Esophagus muscularis mucosa (tissue), 4 donors: ENCODE measurements at regions not wholly inside any gene's neighbourhood (a gene's known extent, or its start where the extent isn't known, plus 50 kb on each side); places are given as distances from the start of the nearest gene placed in this dataset.

Source experiments
- DNase-seq: peaks from one replicate; pipeline ENCODE4 v3.0.0-alpha.2; 2017; ENCODE audit errors: extremely low spot score
- H3K27ac ChIP-seq, 4 donors: fragments of 200-600 bp; sonication (generic); replicated peaks in 1 of 4; 1 replicate in 3 of 4; 2 replicates in 1 of 4; pipeline ENCODE4 v1.5.1; 2016 to 2019; ENCODE audit warnings: mild to moderate bottlenecking in 1 of 4
- H3K27me3 ChIP-seq, 4 donors: fragments of 200-600 bp; sonication (generic); one replicate each; pipeline versions ENCODE4 v1.5.1 to v1.6.0; 2016 to 2019
- H3K36me3 ChIP-seq, 4 donors: fragments of 200-600 bp; sonication (generic); one replicate each; pipeline ENCODE4 v1.5.1; 2016 to 2019
- H3K4me1 ChIP-seq, 4 donors: fragments of 200-600 bp; sonication (generic); one replicate each; pipeline ENCODE4 v1.5.1; 2016 to 2019
- H3K4me3 ChIP-seq, 4 donors: fragments of 200-600 bp; sonication (generic); 1 replicate in 2 of 4; 2 replicates in 2 of 4; pipeline ENCODE4 v1.5.1; 2016 to 2019; ENCODE audit warnings: mild to moderate bottlenecking in 4 of 4, moderate library complexity in 1 of 4
- H3K9me3 ChIP-seq, 4 donors: fragments of 200-600 bp; sonication (generic); 1 replicate in 3 of 4; 2 replicates in 1 of 4; pipeline ENCODE4 v1.5.1; 2016 to 2019
- EP300 ChIP-seq: sonication (generic); formaldehyde crosslinking; IDR thresholded peaks from one replicate; pipeline ENCODE4 v1.6.1; 2017; ENCODE audit warnings: antibody characterized with exemption
- POLR2A ChIP-seq: fragments of 450-650 bp; IDR thresholded peaks from one replicate; pipeline ENCODE4 v1.6.1; 2017; ENCODE audit warnings: antibody characterized with exemption, moderate library complexity, mild to moderate bottlenecking, low read depth
- POLR2AphosphoS5 ChIP-seq, 2 donors: sonication (generic); formaldehyde crosslinking; IDR thresholded peaks; one replicate each; pipeline ENCODE4 v1.6.1; 2017; ENCODE audit warnings: antibody characterized with exemption in 2 of 2
- WGBS: methylation state at CpG from one replicate; pipeline ENCODE4 v1.1.5; 2018; 5-methylcytosine and 5-hydroxymethylcytosine counted together
- intact Hi-C: fragments of 100-400 bp; cut with DNase I; formaldehyde crosslinking; loops from one replicate; pipeline ENCODE4 v1.15.1; 2023
- TF ChIP-seq, protein P1 (sequence below), 3 experiments: fragments of 200-600 bp in 2 of 3; fragments of 450-650 bp in 1 of 3; sonication (generic) in 2 of 3; IDR thresholded peaks; one replicate each; pipeline ENCODE4 v1.5.1; 2017 to 2019; ENCODE audit warnings: antibody characterized with exemption in 3 of 3, mild to moderate bottlenecking in 2 of 3, moderate library complexity in 1 of 3

DNA sequence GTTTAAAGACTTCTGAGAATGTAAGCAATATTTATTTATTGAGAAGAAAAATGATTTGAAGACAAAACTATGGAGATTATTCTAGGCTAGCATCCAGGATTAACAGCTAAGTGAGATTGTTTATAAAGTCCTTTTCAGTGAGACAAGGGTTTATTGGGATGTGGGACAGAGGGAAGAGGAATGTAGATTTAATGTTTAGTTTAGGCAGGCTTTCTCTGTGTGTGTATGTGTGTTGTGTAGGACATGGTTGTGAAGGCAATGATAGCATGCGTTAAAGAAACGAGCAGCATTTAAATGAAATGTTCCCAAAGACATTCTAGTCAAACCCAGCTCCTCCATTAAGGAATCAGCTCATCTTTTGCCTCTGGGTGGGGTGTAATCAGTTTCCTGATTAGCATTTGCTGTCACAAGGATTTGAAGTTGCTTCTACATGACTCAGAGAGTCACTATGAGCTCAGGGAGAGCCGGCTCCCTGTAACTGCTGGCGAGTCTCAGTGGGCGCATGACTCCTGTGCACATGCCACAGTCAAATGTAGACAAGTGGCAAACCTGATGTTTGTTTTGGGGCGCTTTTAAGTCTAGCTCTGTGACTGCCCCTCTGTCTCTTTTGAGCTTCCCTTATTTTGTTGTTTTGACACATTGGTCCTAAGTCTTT lies 442.2 kb upstream of the CELF4 start:
- Histone ChIP-seq H3K9me3 (no peaks in the 10 kb centered on the region), H3K27ac (no peak overlapping the region), H3K4me1 (peaks cover 0 to 23% (median 14%) of the 10 kb centered on the region in 4 donors), H3K4me3 (no peak overlapping the region), H3K27me3 (no peaks in the 10 kb centered on the region), H3K36me3 (no peaks in the 10 kb centered on the region)
- whole genome bisulfite sequencing = 46% methylated on average over 6 of the region's 6 CpGs
- no peak for DNase-seq
- intact Hi-C loops = no loop called here
- TF ChIP-seq POLR2AphosphoS5 (IDR thresholded peaks at IDR 0.05) (no peak), EP300 (no peak), POLR2A (no peak)
- TF ChIP-seq, protein P1, sequence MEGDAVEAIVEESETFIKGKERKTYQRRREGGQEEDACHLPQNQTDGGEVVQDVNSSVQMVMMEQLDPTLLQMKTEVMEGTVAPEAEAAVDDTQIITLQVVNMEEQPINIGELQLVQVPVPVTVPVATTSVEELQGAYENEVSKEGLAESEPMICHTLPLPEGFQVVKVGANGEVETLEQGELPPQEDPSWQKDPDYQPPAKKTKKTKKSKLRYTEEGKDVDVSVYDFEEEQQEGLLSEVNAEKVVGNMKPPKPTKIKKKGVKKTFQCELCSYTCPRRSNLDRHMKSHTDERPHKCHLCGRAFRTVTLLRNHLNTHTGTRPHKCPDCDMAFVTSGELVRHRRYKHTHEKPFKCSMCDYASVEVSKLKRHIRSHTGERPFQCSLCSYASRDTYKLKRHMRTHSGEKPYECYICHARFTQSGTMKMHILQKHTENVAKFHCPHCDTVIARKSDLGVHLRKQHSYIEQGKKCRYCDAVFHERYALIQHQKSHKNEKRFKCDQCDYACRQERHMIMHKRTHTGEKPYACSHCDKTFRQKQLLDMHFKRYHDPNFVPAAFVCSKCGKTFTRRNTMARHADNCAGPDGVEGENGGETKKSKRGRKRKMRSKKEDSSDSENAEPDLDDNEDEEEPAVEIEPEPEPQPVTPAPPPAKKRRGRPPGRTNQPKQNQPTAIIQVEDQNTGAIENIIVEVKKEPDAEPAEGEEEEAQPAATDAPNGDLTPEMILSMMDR (IDR thresholded peaks at IDR 0.05) = no peak

- Histone ChIP-seq H3K9me3 (no peaks in the 10 kb centered on the region), H3K4me1 (peaks cover 0 to 23% (median 14%) of the 10 kb centered on the region in 4 donors), H3K4me3 (no peak overlapping the region), H3K27ac (no peak overlapping the region), H3K27me3 (no peaks in the 10 kb centered on the region), H3K36me3 (no peaks in the 10 kb centered on the region)
- intact Hi-C loops = no loop called here
- TF ChIP-seq, protein P1 (IDR thresholded peaks at IDR 0.05) = no peak
- TF ChIP-seq EP300 (no peak), POLR2AphosphoS5 (IDR thresholded peaks at IDR 0.05) (no peak)
- DNase-seq = no peak
Measured at GRCh38 chr18:38007026-38007425, 441.4 kb upstream of the CELF4 start.

GRCh38 chr18:38006541-38006940 lies 440.9 kb upstream of the CELF4 start:
- TF ChIP-seq POLR2AphosphoS5 (IDR thresholded peaks at IDR 0.05) = no peak
- no peak for TF ChIP-seq EP300
- TF ChIP-seq, protein P1 (IDR thresholded peaks at IDR 0.05) = no peak
- TF ChIP-seq POLR2A = no peak
- no peaks in the 10 kb centered on the region for H3K36me3 ChIP-seq
- 64% methylated on average over 2 of the region's 2 CpGs for WGBS
- no peak overlapping the region for H3K4me3 ChIP-seq
- no peak overlapping the region for H3K27ac ChIP-seq
- intact Hi-C loops = no loop called here
- no peaks in the 10 kb centered on the region for H3K27me3 ChIP-seq
- DNase-seq = no peak
- no peaks in the 10 kb centered on the region for H3K9me3 ChIP-seq
- peaks cover 0 to 23% (median 14%) of the 10 kb centered on the region in 4 donors for H3K4me1 ChIP-seq

GRCh38 chr18:37997695-37998094 lies 432.1 kb upstream of the CELF4 start:
- DNase-seq = no peak

More at GRCh38 chr18:37997695-37998094, 432.1 kb upstream of the CELF4 start:
- Histone ChIP-seq H3K4me1 (no peaks in the 10 kb centered on the region), H3K36me3 (no peaks in the 10 kb centered on the region), H3K9me3 (no peaks in the 10 kb centered on the region), H3K27me3 (no peaks in the 10 kb centered on the region), H3K4me3 (no peak overlapping the region), H3K27ac (no peak overlapping the region)
- intact Hi-C loops = no loop called here
- WGBS = 88% methylated on average over 1 of the region's 1 CpG
- TF ChIP-seq EP300 (no peak), POLR2A (no peak), POLR2AphosphoS5 (IDR thresholded peaks at IDR 0.05) (no peak)
- TF ChIP-seq, protein P1 (IDR thresholded peaks at IDR 0.05) = no peak
